Sigmoid colon (tissue), 4 donors: ENCODE measurements at regions not wholly inside any gene's neighbourhood (a gene's known extent, or its start where the extent isn't known, plus 50 kb on each side); places are given as distances from the start of the nearest gene placed in this dataset.

ENCODE experiments used
- EP300 ChIP-seq, 4 donors: sonication (generic); formaldehyde crosslinking; IDR thresholded peaks; one replicate each; pipeline ENCODE4 v1.6.1; 2017; ENCODE audit warnings: antibody characterized with exemption in 4 of 4
- POLR2A ChIP-seq, 2 donors: fragments of 450-650 bp; IDR thresholded peaks; one replicate each; pipeline ENCODE4 v1.6.1; 2016; ENCODE audit warnings: antibody characterized with exemption in 2 of 2, mild to moderate bottlenecking in 2 of 2, moderate library complexity in 2 of 2
- POLR2AphosphoS5 ChIP-seq, 4 donors: sonication (generic); formaldehyde crosslinking; IDR thresholded peaks; one replicate each; pipeline ENCODE4 v1.6.1; 2017; ENCODE audit warnings: antibody characterized with exemption in 4 of 4
- TF ChIP-seq, protein P1 (sequence below), 4 experiments: fragments of 450-650 bp in 3 of 4; fragments of 200-600 bp in 1 of 4; IDR thresholded peaks; one replicate each; pipeline ENCODE4 v1.5.1; 2016 to 2019; ENCODE audit warnings: antibody characterized with exemption in 4 of 4, mild to moderate bottlenecking in 3 of 4, moderate library complexity in 2 of 4

DNA sequence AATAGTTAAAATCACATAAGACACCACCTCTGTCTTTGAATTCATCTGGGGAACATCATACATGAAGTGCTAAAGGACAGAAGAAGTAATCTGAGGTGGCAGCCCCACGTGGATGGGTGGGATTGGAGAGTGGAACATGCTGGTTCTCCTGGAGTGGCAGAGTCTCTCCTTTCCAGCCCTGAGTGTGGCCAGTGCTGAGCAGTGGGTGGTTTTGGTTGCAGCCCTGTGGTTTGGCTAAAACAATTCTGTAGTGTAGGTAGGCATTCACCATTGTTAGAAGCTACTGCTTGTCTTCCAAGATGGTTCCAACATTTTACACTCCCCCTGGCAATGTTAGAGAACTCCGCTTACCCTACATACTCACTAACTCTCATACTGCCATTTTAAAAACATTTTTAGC lies 396.4 kb upstream of the MEX3C start:
- TF ChIP-seq EP300 (IDR thresholded peaks at IDR 0.05) (no peak), POLR2AphosphoS5 (IDR thresholded peaks at IDR 0.05) (no peak), POLR2A (IDR thresholded peaks at IDR 0.05) (no peak)
- TF ChIP-seq, protein P1, sequence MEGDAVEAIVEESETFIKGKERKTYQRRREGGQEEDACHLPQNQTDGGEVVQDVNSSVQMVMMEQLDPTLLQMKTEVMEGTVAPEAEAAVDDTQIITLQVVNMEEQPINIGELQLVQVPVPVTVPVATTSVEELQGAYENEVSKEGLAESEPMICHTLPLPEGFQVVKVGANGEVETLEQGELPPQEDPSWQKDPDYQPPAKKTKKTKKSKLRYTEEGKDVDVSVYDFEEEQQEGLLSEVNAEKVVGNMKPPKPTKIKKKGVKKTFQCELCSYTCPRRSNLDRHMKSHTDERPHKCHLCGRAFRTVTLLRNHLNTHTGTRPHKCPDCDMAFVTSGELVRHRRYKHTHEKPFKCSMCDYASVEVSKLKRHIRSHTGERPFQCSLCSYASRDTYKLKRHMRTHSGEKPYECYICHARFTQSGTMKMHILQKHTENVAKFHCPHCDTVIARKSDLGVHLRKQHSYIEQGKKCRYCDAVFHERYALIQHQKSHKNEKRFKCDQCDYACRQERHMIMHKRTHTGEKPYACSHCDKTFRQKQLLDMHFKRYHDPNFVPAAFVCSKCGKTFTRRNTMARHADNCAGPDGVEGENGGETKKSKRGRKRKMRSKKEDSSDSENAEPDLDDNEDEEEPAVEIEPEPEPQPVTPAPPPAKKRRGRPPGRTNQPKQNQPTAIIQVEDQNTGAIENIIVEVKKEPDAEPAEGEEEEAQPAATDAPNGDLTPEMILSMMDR (IDR thresholded peaks at IDR 0.05) = no peak
